ENCODE measurements at regions not wholly inside any gene's neighbourhood (a gene's known extent, or its start where the extent isn't known, plus 50 kb on each side); places are given as distances from the start of the nearest gene placed in this dataset.

GRCh38 chr18:46397174-46397573 lies 259.8 kb downstream of the LOXHD1 start:
- DNase-seq (ENCODE audit: low spot score) = no peak
- H3K4me3 Mint-ChIP-seq = no peak overlapping the region
- H3K27me3 Mint-ChIP-seq (ENCODE audit: low read depth) = no peaks in the 10 kb centered on the region
- no peaks in the 10 kb centered on the region for H3K9me3 Mint-ChIP-seq
- H3K36me3 Mint-ChIP-seq (ENCODE audit: low read depth) = no peaks in the 10 kb centered on the region
- H3K27ac Mint-ChIP-seq = no peak overlapping the region
- H3K4me1 Mint-ChIP-seq (ENCODE audit: low read depth) = peaks cover 9% of the 10 kb centered on the region

GRCh38 chr18:46398005-46398404 lies 259.0 kb downstream of the LOXHD1 start:
- peaks cover 9% of the 10 kb centered on the region for H3K4me1 Mint-ChIP-seq (ENCODE audit: low read depth)

GRCh38 chr18:46398625-46399024 lies 258.4 kb downstream of the LOXHD1 start:
- H3K27ac Mint-ChIP-seq = no peak overlapping the region
- H3K4me1 Mint-ChIP-seq (ENCODE audit: low read depth) = peaks cover 9% of the 10 kb centered on the region
- no peaks in the 10 kb centered on the region for H3K36me3 Mint-ChIP-seq (ENCODE audit: low read depth)
- no peak for DNase-seq (ENCODE audit: low spot score)
- no peaks in the 10 kb centered on the region for H3K27me3 Mint-ChIP-seq (ENCODE audit: low read depth)
- no peak overlapping the region for H3K4me3 Mint-ChIP-seq
- no peaks in the 10 kb centered on the region for H3K9me3 Mint-ChIP-seq

More at GRCh38 chr18:46398005-46398404, 259.0 kb downstream of the LOXHD1 start:
- no peak overlapping the region for H3K4me3 Mint-ChIP-seq
- no peak for DNase-seq (ENCODE audit: low spot score)
- H3K27ac Mint-ChIP-seq = no peak overlapping the region
- no peaks in the 10 kb centered on the region for H3K27me3 Mint-ChIP-seq (ENCODE audit: low read depth)
- no peaks in the 10 kb centered on the region for H3K36me3 Mint-ChIP-seq (ENCODE audit: low read depth)
- H3K9me3 Mint-ChIP-seq = no peaks in the 10 kb centered on the region

GRCh38 chr18:46399303-46399702 lies 257.7 kb downstream of the LOXHD1 start:
- DNase-seq (ENCODE audit: low spot score) = no peak
- no peak overlapping the region for H3K4me3 Mint-ChIP-seq
- H3K27me3 Mint-ChIP-seq (ENCODE audit: low read depth) = no peaks in the 10 kb centered on the region
- H3K4me1 Mint-ChIP-seq (ENCODE audit: low read depth) = peaks cover 9% of the 10 kb centered on the region
- H3K27ac Mint-ChIP-seq = no peak overlapping the region
- no peaks in the 10 kb centered on the region for H3K36me3 Mint-ChIP-seq (ENCODE audit: low read depth)
- H3K9me3 Mint-ChIP-seq = no peaks in the 10 kb centered on the region

GRCh38 chr18:46400449-46400848 lies 256.6 kb downstream of the LOXHD1 start:
- Mint-ChIP-seq H3K36me3 (ENCODE audit: low read depth) (no peaks in the 10 kb centered on the region), H3K27ac (no peak overlapping the region), H3K4me1 (ENCODE audit: low read depth) (peaks cover 9% of the 10 kb centered on the region), H3K27me3 (ENCODE audit: low read depth) (no peaks in the 10 kb centered on the region), H3K9me3 (no peaks in the 10 kb centered on the region), H3K4me3 (no peak overlapping the region)
- DNase-seq (ENCODE audit: low spot score) = no peak

- H3K36me3 Mint-ChIP-seq (ENCODE audit: low read depth) = no peaks in the 10 kb centered on the region
- peaks cover 9% of the 10 kb centered on the region for H3K4me1 Mint-ChIP-seq (ENCODE audit: low read depth)
- H3K27me3 Mint-ChIP-seq (ENCODE audit: low read depth) = no peaks in the 10 kb centered on the region
- DNase-seq (ENCODE audit: low spot score) = no peak
- no peak overlapping the region for H3K27ac Mint-ChIP-seq
- H3K9me3 Mint-ChIP-seq = no peaks in the 10 kb centered on the region
- H3K4me3 Mint-ChIP-seq = no peak overlapping the region
Observed at GRCh38 chr18:46401486-46402070, 255.4 kb downstream of the LOXHD1 start.

GRCh38 chr18:46402396-46402795 lies 254.6 kb downstream of the LOXHD1 start:
- peaks cover 4% of the 10 kb centered on the region for H3K4me1 Mint-ChIP-seq (ENCODE audit: low read depth)
- no peaks in the 10 kb centered on the region for H3K27me3 Mint-ChIP-seq (ENCODE audit: low read depth)
- no peaks in the 10 kb centered on the region for H3K9me3 Mint-ChIP-seq
- no peak overlapping the region for H3K27ac Mint-ChIP-seq
- no peak overlapping the region for H3K4me3 Mint-ChIP-seq
- no peak for DNase-seq (ENCODE audit: low spot score)
- H3K36me3 Mint-ChIP-seq (ENCODE audit: low read depth) = no peaks in the 10 kb centered on the region

- no peak for DNase-seq (ENCODE audit: low spot score)
- Mint-ChIP-seq H3K4me3 (no peak overlapping the region), H3K36me3 (ENCODE audit: low read depth) (no peaks in the 10 kb centered on the region), H3K27me3 (ENCODE audit: low read depth) (no peaks in the 10 kb centered on the region), H3K4me1 (ENCODE audit: low read depth) (peaks cover 2% of the 10 kb centered on the region), H3K27ac (no peak overlapping the region), H3K9me3 (no peaks in the 10 kb centered on the region)
Observed at GRCh38 chr18:46402945-46403344, 254.1 kb downstream of the LOXHD1 start.

GRCh38 chr18:46405832-46406538 lies 251.0 kb downstream of the LOXHD1 start:
- Mint-ChIP-seq H3K36me3 (ENCODE audit: low read depth) (no peaks in the 10 kb centered on the region), H3K9me3 (no peaks in the 10 kb centered on the region), H3K27ac (no peak overlapping the region), H3K4me3 (no peak overlapping the region), H3K4me1 (ENCODE audit: low read depth) (no peaks in the 10 kb centered on the region), H3K27me3 (ENCODE audit: low read depth) (no peaks in the 10 kb centered on the region)
- no peak for DNase-seq (ENCODE audit: low spot score)

GRCh38 chr18:46406539-46406932 lies 250.5 kb downstream of the LOXHD1 start:
- Mint-ChIP-seq H3K4me1 (ENCODE audit: low read depth) (no peaks in the 10 kb centered on the region), H3K36me3 (ENCODE audit: low read depth) (no peaks in the 10 kb centered on the region), H3K4me3 (no peak overlapping the region), H3K9me3 (no peaks in the 10 kb centered on the region), H3K27ac (no peak overlapping the region), H3K27me3 (ENCODE audit: low read depth) (no peaks in the 10 kb centered on the region)
- DNase-seq (ENCODE audit: low spot score) = no peak

GRCh38 chr18:46407486-46408166 lies 249.4 kb downstream of the LOXHD1 start:
- H3K27ac Mint-ChIP-seq = no peak overlapping the region
- no peak for DNase-seq (ENCODE audit: low spot score)
- no peaks in the 10 kb centered on the region for H3K27me3 Mint-ChIP-seq (ENCODE audit: low read depth)
- H3K4me3 Mint-ChIP-seq = no peak overlapping the region
- no peaks in the 10 kb centered on the region for H3K4me1 Mint-ChIP-seq (ENCODE audit: low read depth)
- no peaks in the 10 kb centered on the region for H3K9me3 Mint-ChIP-seq
- H3K36me3 Mint-ChIP-seq (ENCODE audit: low read depth) = no peaks in the 10 kb centered on the region

- Mint-ChIP-seq H3K27me3 (ENCODE audit: low read depth) (no peaks in the 10 kb centered on the region), H3K9me3 (no peaks in the 10 kb centered on the region), H3K4me1 (ENCODE audit: low read depth) (no peaks in the 10 kb centered on the region), H3K27ac (no peak overlapping the region), H3K36me3 (ENCODE audit: low read depth) (no peaks in the 10 kb centered on the region), H3K4me3 (no peak overlapping the region)
- DNase-seq (ENCODE audit: low spot score) = no peak
Observed at GRCh38 chr18:46408334-46408987, 248.6 kb downstream of the LOXHD1 start.

GRCh38 chr18:46411191-46411828 lies 245.7 kb downstream of the LOXHD1 start:
- Mint-ChIP-seq H3K27ac (no peak overlapping the region), H3K9me3 (no peaks in the 10 kb centered on the region), H3K4me3 (no peak overlapping the region), H3K27me3 (ENCODE audit: low read depth) (no peaks in the 10 kb centered on the region), H3K4me1 (ENCODE audit: low read depth) (no peaks in the 10 kb centered on the region), H3K36me3 (ENCODE audit: low read depth) (no peaks in the 10 kb centered on the region)
- no peak for DNase-seq (ENCODE audit: low spot score)
